Smooth muscle cell (in vitro differentiated cells): ENCODE measurements at regions not wholly inside any gene's neighbourhood (a gene's known extent, or its start where the extent isn't known, plus 50 kb on each side); places are given as distances from the start of the nearest gene placed in this dataset. TPM values are rescaled to one million over a fixed set of nuclear protein-coding genes. Genes with fewer than 3 reads are reported as not detected.

ENCODE experiments used
- DNase-seq: peaks from one replicate; lab custom pipeline; 2025; ENCODE audit not compliant: unreplicated experiment; lab: John Stamatoyannopoulos, UW
- H2AFZ ChIP-seq: fragments of 200-600 bp; sonication (generic); 2 replicates; pipeline ENCODE4 v1.6.0; 2016; ENCODE audit warnings: antibody characterized with exemption, low read depth, mild to moderate bottlenecking
- H3F3A ChIP-seq: fragments of 200-600 bp; sonication (generic); 2 replicates; pipeline ENCODE4 v1.6.0; 2017; ENCODE audit warnings: antibody characterized with exemption, low read depth
- H3K27ac ChIP-seq: fragments of 200-600 bp; sonication (generic); 2 replicates; pipeline ENCODE4 v1.5.1; 2016; ENCODE audit warnings: low read depth, mild to moderate bottlenecking
- H3K27me3 ChIP-seq: fragments of 200-600 bp; sonication (generic); 2 replicates; pipeline ENCODE4 v1.6.1; 2016; ENCODE audit warnings: low read depth, mild to moderate bottlenecking
- H3K36me3 ChIP-seq: fragments of 200-600 bp; sonication (generic); 2 replicates; pipeline ENCODE4 v1.5.1; 2016; ENCODE audit warnings: low read depth
- H3K4me1 ChIP-seq: fragments of 200-600 bp; sonication (generic); 2 replicates; pipeline ENCODE4 v1.5.1; 2016; ENCODE audit warnings: low read depth
- H3K4me2 ChIP-seq: fragments of 200-600 bp; sonication (generic); 2 replicates; pipeline ENCODE4 v1.6.0; 2016; ENCODE audit warnings: mild to moderate bottlenecking
- H3K4me3 ChIP-seq: fragments of 200-600 bp; sonication (generic); 2 replicates; pipeline ENCODE4 v1.5.1; 2016; ENCODE audit warnings: mild to moderate bottlenecking
- H3K79me2 ChIP-seq: fragments of 200-600 bp; sonication (generic); 2 replicates; pipeline ENCODE4 v1.6.0; 2016; ENCODE audit warnings: low read depth, mild to moderate bottlenecking
- H3K9ac ChIP-seq: fragments of 200-600 bp; sonication (generic); 2 replicates; pipeline ENCODE4 v1.6.0; 2016; ENCODE audit warnings: low read depth
- H3K9me3 ChIP-seq: fragments of 200-600 bp; sonication (generic); replicated peaks from 2 replicates; pipeline ENCODE4 v1.5.1; 2016; ENCODE audit warnings: low read depth
- H4K20me1 ChIP-seq: fragments of 200-600 bp; sonication (generic); 2 replicates; pipeline ENCODE4 v1.6.0; 2016; ENCODE audit warnings: low read depth
- CTCF ChIP-seq: fragments of 200-600 bp; sonication (generic); IDR thresholded peaks from 2 replicates; pipeline ENCODE4 v1.5.1; 2017; ENCODE audit warnings: borderline replicate concordance, mild to moderate bottlenecking, antibody characterized with exemption; ENCODE audit not compliant: insufficient read depth, poor library complexity, severe bottlenecking
- WGBS: methylation state at CpG from one replicate; pipeline ENCODE4 v1.1.7; 2016; ENCODE audit warnings: low lambda C conversion rate; 5-methylcytosine and 5-hydroxymethylcytosine counted together
- small RNA-seq: library from RNA; depleted of rRNA; stranded (forward); fragments of <200 nt; gene quantifications from one replicate; pipeline ENCODE3, GENCODE V24; 2014

- no peak for TF ChIP-seq CTCF
- H3F3A ChIP-seq: no peaks in the 10 kb centered on the region
- WGBS: 62% methylated on average over 5 of the region's 5 CpGs
- H2AFZ ChIP-seq: no peak overlapping the region
- H3K36me3 ChIP-seq: no peaks in the 10 kb centered on the region
- H3K9ac ChIP-seq: no peak overlapping the region
- H3K4me2 ChIP-seq: no peak overlapping the region
- no peak for DNase-seq
- H3K4me1 ChIP-seq: peaks cover 7% of the 10 kb centered on the region
- H3K27me3 ChIP-seq: no peaks in the 10 kb centered on the region
- H4K20me1 ChIP-seq: no peaks in the 10 kb centered on the region
- no peaks in the 10 kb centered on the region for H3K9me3 ChIP-seq
- no peak overlapping the region for H3K27ac ChIP-seq
- H3K4me3 ChIP-seq: no peak overlapping the region
- H3K79me2 ChIP-seq: no peaks in the 10 kb centered on the region
Measured at GRCh38 chr12:107632246-107632645, 53.4 kb upstream of the PWP1 start.

GRCh38 chr12:107634530-107634929, 51.1 kb upstream of the PWP1 start:
- Histone ChIP-seq H3K27ac (no peak overlapping the region), H2AFZ (no peak overlapping the region), H3K4me3 (no peak overlapping the region), H3K36me3 (no peaks in the 10 kb centered on the region), H3K4me1 (peaks cover 7% of the 10 kb centered on the region), H3K79me2 (no peaks in the 10 kb centered on the region), H3K4me2 (no peak overlapping the region), H3F3A (no peaks in the 10 kb centered on the region), H3K27me3 (peaks cover 6% of the 10 kb centered on the region), H3K9ac (no peak overlapping the region), H3K9me3 (no peaks in the 10 kb centered on the region), H4K20me1 (no peaks in the 10 kb centered on the region)
- DNase-seq: no peak
- TF ChIP-seq CTCF: no peak
- 51% methylated on average over 10 of the region's 10 CpGs for WGBS

- no peak overlapping the region for H3K4me2 ChIP-seq
- DNase-seq: no peak
- no peak overlapping the region for H3K9ac ChIP-seq
- no peaks in the 10 kb centered on the region for H4K20me1 ChIP-seq
- H3K27ac ChIP-seq: no peak overlapping the region
- no peaks in the 10 kb centered on the region for H3K79me2 ChIP-seq
- peaks cover 12% of the 10 kb centered on the region for H3K27me3 ChIP-seq
- no peaks in the 10 kb centered on the region for H3K36me3 ChIP-seq
- no peak overlapping the region for H2AFZ ChIP-seq
- no peaks in the 10 kb centered on the region for H3K9me3 ChIP-seq
- 28% methylated on average over 8 of the region's 8 CpGs for WGBS
- H3K4me1 ChIP-seq: peaks cover 7% of the 10 kb centered on the region
- no peak overlapping the region for H3K4me3 ChIP-seq
- no peaks in the 10 kb centered on the region for H3F3A ChIP-seq
- TF ChIP-seq CTCF: no peak
Measured at GRCh38 chr12:107635139-107635538, 50.5 kb upstream of the PWP1 start.

Small RNA genes lying in the stretch of these regions (small RNA-seq; reads per million reads assigned to genes)
- gene RF00284 (not detected), gene RNA5SP371 (not detected)
